ENCODE measurements at regions not wholly inside any gene's neighbourhood (a gene's known extent, or its start where the extent isn't known, plus 50 kb on each side); places are given as distances from the start of the nearest gene placed in this dataset.

DNA sequence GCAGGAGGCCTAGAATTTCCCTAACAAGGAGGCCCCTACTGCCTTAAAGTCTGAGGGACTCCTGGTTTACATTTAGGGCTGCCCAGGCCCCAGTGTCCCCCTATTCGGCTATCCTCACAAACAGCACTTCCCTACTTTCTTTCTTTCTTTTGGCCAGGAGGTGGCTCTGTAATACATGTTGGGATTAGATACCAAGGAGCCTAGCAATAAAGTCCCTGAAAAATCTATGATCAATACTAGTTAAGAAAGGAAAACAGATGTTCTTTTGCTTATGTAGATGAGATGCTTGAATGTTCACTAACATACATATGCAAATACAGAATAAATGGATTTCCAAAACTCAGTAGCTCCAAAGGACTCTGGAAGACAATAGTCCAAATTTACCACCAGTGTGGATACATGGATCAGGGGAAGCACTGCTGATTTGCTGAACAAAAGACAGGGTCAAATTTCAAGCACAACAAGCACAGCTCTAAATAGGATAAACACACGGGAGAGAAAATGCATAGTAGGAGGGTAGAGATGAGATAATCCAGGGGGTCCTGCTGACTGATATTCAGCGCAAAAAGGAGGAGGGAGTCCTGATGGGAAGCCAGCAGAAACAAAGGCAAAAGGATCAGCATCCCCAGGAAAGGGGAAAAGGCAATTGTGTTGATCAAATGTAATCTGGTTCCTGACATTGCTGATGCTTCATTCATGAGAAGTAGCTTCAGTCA lies 240.0 kb downstream of the NUF2 start:
- no peak for DNase-seq
- H3K27me3 ChIP-seq = no peaks in the 10 kb centered on the region

DNA sequence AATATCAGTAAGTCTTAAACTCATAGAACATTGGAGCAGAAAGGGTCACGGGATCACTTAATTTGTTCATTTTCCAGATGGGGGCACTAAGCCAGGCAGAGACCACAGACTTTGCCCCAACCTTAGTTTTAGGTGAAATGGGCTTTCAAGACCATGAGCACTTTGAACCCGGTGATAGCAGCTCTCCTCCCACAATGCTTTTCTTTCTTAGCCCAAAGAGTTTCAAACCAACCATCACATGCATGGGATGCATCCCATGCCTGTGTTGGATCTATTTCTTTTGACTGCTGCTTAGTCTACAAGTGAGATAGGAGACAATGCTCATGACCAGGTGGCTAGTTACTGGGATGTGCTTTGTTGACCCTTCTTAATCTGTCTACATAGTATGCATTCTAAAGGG lies 240.6 kb downstream of the NUF2 start:
- 91 to 96% methylated on average over 2 of the region's 2 CpGs for WGBS, 2 donors
- no peak for TF ChIP-seq POLR2A (IDR thresholded peaks at IDR 0.05)
- TF ChIP-seq, protein P1, sequence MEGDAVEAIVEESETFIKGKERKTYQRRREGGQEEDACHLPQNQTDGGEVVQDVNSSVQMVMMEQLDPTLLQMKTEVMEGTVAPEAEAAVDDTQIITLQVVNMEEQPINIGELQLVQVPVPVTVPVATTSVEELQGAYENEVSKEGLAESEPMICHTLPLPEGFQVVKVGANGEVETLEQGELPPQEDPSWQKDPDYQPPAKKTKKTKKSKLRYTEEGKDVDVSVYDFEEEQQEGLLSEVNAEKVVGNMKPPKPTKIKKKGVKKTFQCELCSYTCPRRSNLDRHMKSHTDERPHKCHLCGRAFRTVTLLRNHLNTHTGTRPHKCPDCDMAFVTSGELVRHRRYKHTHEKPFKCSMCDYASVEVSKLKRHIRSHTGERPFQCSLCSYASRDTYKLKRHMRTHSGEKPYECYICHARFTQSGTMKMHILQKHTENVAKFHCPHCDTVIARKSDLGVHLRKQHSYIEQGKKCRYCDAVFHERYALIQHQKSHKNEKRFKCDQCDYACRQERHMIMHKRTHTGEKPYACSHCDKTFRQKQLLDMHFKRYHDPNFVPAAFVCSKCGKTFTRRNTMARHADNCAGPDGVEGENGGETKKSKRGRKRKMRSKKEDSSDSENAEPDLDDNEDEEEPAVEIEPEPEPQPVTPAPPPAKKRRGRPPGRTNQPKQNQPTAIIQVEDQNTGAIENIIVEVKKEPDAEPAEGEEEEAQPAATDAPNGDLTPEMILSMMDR (IDR thresholded peaks at IDR 0.05) = no peak
- Histone ChIP-seq H3K27me3 (no peaks in the 10 kb centered on the region), H3K9me3 (no peaks in the 10 kb centered on the region), H3K4me1 (no peaks in the 10 kb centered on the region), H3K36me3 (ENCODE audit: low read depth, missing control alignments) (no peaks in the 10 kb centered on the region), H3K27ac (no peak overlapping the region), H3K4me3 (no peak overlapping the region)
- intact Hi-C loops (cut with DNase I; ENCODE audit: low total_unique reads) = no loop called here
- no peak for DNase-seq

More for the DNA sequence above, 240.0 kb downstream of the NUF2 start:
- no peak overlapping the region for H3K4me3 ChIP-seq
- TF ChIP-seq, protein P1 (IDR thresholded peaks at IDR 0.05) = peak in 1 of 3 experiments; percentile 19
- no peak for TF ChIP-seq POLR2A (IDR thresholded peaks at IDR 0.05)
- H3K27ac ChIP-seq = no peak overlapping the region
- 59 to 77% methylated on average over 3 of the region's 3 CpGs for WGBS, 2 donors
- no peaks in the 10 kb centered on the region for H3K4me1 ChIP-seq
- H3K36me3 ChIP-seq (ENCODE audit: low read depth, missing control alignments) = no peaks in the 10 kb centered on the region
- H3K9me3 ChIP-seq = no peaks in the 10 kb centered on the region
- intact Hi-C loops (cut with DNase I; ENCODE audit: low total_unique reads) = no loop called here

DNA sequence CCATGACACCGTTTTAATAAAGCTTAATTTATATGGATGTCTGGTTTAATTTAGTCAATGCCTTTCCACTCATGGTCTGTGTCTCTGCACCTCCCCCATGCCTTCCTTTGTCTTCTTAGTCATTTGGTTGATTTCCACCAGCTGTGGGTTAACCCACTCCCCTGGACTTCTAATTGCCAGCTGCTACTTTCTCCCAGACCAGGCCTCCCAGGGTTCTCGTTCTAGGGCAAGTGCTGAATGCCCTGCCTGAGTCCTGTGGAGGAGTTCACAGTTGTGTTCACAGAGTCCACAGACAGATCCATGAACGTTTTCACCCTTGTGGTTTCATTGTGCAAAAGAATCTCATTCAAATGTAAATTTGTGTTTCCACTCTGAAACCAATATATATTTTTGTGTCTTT lies 243.4 kb downstream of the NUF2 start:
- no peak for DNase-seq
- Histone ChIP-seq H3K27ac (no peak overlapping the region), H3K4me1 (no peaks in the 10 kb centered on the region), H3K27me3 (no peaks in the 10 kb centered on the region), H3K9me3 (no peaks in the 10 kb centered on the region), H3K4me3 (no peak overlapping the region), H3K36me3 (ENCODE audit: low read depth, missing control alignments) (no peaks in the 10 kb centered on the region)
- TF ChIP-seq, protein P1 (IDR thresholded peaks at IDR 0.05) = no peak
- TF ChIP-seq POLR2A (IDR thresholded peaks at IDR 0.05) = no peak
- 63 to 70% methylated on average over 3 of the region's 3 CpGs for WGBS, 2 donors
- intact Hi-C loops (cut with DNase I; ENCODE audit: low total_unique reads) = no loop called here

DNA sequence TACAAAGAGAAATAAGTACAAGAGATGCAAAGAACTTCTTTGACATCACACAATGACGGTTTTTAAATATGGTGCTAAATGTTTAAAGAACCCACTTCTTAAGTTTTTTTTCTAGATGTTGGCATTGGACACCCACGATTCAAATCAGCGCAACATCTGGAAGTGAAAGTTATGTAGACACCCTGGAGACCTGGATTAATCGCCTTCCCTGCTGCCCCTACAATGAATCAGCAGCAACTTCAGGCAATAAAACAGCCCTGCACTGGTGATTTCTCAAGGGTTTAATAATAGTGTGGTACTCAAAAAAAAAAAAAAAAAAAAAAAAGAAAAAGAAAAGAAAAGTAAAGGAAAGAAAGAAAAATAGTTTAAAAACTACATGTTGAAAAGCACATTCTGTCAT lies 248.3 kb downstream of the NUF2 start:
- whole genome bisulfite sequencing, 2 donors = 57 to 64% methylated on average over 4 of the region's 4 CpGs
- TF ChIP-seq POLR2A (IDR thresholded peaks at IDR 0.05) = no peak
- TF ChIP-seq, protein P1 (IDR thresholded peaks at IDR 0.05) = no peak
- Histone ChIP-seq H3K4me3 (no peak overlapping the region), H3K36me3 (ENCODE audit: low read depth, missing control alignments) (no peaks in the 10 kb centered on the region), H3K27ac (no peak overlapping the region), H3K27me3 (no peaks in the 10 kb centered on the region), H3K4me1 (no peaks in the 10 kb centered on the region), H3K9me3 (no peaks in the 10 kb centered on the region)
- DNase-seq = no peak
- intact Hi-C loops (cut with DNase I; ENCODE audit: low total_unique reads) = no loop called here

DNA sequence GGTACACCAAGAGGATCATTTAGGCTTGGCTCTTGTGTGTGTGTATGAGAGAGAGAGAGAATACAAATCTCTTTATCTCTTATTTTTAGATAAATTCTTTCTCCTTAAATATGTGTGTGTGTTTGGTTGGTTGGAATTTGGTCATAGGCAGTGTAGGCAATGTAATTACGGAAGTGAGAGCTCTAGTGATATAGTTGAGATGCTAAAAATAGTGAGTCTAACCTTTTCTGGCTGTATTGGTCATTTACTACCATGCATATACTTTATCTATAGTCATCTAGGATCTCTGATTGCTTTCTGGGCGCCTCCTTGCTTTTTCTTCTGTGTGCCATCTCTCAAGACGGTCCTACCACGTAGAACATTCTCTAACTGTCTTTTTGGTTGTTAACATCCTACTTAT lies 250.2 kb downstream of the NUF2 start:
- no peak for TF ChIP-seq POLR2A (IDR thresholded peaks at IDR 0.05)
- TF ChIP-seq, protein P1 (IDR thresholded peaks at IDR 0.05) = no peak
- WGBS, 2 donors = 85 to 95% methylated on average over 4 of the region's 4 CpGs
- intact Hi-C loops (cut with DNase I; ENCODE audit: low total_unique reads) = no loop called here
- no peak overlapping the region for H3K4me3 ChIP-seq
- no peaks in the 10 kb centered on the region for H3K9me3 ChIP-seq
- H3K36me3 ChIP-seq (ENCODE audit: low read depth, missing control alignments) = no peaks in the 10 kb centered on the region
- H3K4me1 ChIP-seq = no peaks in the 10 kb centered on the region
- no peaks in the 10 kb centered on the region for H3K27me3 ChIP-seq
- no peak for DNase-seq
- H3K27ac ChIP-seq = no peak overlapping the region

All from testis (tissue), 2 donors.